ENCODE measurements at regions not wholly inside any gene's neighbourhood (a gene's known extent, or its start where the extent isn't known, plus 50 kb on each side); places are given as distances from the start of the nearest gene placed in this dataset.

DNA sequence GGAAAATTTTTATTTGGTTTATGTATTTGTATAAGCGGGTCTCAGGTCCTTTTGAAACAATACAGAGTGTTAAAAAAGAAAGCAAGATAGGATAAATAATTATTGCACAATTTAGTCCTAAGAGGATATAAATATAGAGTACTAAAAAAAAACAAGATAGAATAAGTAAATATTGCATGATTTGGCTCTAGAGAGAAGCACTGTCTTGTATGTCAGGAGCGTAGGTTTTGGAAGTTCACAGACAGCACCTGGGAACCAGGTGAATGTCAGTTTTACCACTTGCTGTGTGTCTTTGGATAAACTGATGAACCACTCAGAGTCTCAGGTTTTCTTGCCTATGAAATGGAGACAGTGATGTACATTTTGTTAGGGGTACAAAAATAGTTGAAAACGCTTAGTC is 266.2 kb upstream of the ADAMTSL1 start:
- no peak for DNase-seq (ENCODE audit: low spot score)
- no peaks in the 10 kb centered on the region for H3K9me3 Mint-ChIP-seq (ENCODE audit: unreplicated experiment)
- H3K4me1 Mint-ChIP-seq (ENCODE audit: unreplicated experiment): no peaks in the 10 kb centered on the region
- no peaks in the 10 kb centered on the region for H3K27me3 Mint-ChIP-seq (ENCODE audit: unreplicated experiment)
- TF ChIP-seq CTCF (IDR thresholded peaks at IDR 0.05; ENCODE audit: unreplicated experiment): no peak
- H3K27ac Mint-ChIP-seq (ENCODE audit: unreplicated experiment): no peak overlapping the region
- no peak overlapping the region for H3K4me3 Mint-ChIP-seq (ENCODE audit: unreplicated experiment)
- no peaks in the 10 kb centered on the region for H3K36me3 Mint-ChIP-seq (ENCODE audit: low read depth, unreplicated experiment)

DNA sequence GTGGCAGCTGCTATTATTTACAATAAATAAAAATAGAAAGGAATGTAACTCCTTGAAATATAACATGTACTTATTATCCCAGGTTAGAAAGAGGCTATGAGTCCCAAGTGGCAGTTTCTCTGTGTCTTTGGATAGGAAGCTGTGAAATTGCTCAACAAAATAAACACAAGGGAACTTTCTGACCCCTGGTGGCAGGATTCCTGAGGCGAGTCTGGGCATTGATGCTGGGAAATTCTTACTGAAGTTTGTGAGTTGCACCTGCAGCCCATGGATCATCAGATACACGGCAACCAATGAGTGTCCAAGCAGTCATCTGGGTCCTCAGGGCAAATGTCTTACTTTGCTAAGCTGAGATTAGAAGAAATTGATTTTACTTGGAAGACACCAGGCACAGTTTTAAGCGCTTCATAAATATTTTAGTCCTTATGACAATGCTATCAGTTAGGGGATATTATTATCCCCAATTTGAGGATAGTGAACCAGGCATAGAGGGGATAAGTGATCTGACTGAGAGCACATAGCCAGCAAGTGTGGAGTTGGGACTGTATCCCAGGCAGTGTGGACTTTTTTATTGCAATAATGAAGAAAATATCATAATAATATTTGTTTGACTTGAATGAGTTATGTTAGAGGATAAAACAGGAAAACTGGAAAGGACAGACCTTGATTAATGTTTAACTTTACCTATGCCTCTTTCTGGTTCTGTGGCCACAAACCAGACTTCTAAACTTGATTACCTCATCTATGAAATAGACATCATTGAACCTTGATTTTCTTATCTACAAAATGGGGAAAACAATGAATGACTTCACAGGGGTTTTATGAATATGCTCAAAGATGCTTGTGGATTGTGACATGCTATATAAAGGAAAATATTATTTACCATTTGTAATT is 265.5 kb upstream of the ADAMTSL1 start:
- Mint-ChIP-seq H3K4me1 (ENCODE audit: unreplicated experiment) (no peaks in the 10 kb centered on the region), H3K27me3 (ENCODE audit: unreplicated experiment) (no peaks in the 10 kb centered on the region), H3K4me3 (ENCODE audit: unreplicated experiment) (no peak overlapping the region), H3K27ac (ENCODE audit: unreplicated experiment) (no peak overlapping the region), H3K36me3 (ENCODE audit: low read depth, unreplicated experiment) (no peaks in the 10 kb centered on the region), H3K9me3 (ENCODE audit: unreplicated experiment) (no peaks in the 10 kb centered on the region)
- peak; percentile 69 for DNase-seq (ENCODE audit: low spot score)
- TF ChIP-seq CTCF (IDR thresholded peaks at IDR 0.05; ENCODE audit: unreplicated experiment): peak; percentile 73

- no peak overlapping the region for H3K27ac Mint-ChIP-seq (ENCODE audit: unreplicated experiment)
- DNase-seq (ENCODE audit: low spot score): no peak
- H3K4me1 Mint-ChIP-seq (ENCODE audit: unreplicated experiment): no peaks in the 10 kb centered on the region
- no peaks in the 10 kb centered on the region for H3K36me3 Mint-ChIP-seq (ENCODE audit: low read depth, unreplicated experiment)
- no peaks in the 10 kb centered on the region for H3K27me3 Mint-ChIP-seq (ENCODE audit: unreplicated experiment)
- no peak for TF ChIP-seq CTCF (IDR thresholded peaks at IDR 0.05; ENCODE audit: unreplicated experiment)
- H3K9me3 Mint-ChIP-seq (ENCODE audit: unreplicated experiment): no peaks in the 10 kb centered on the region
- no peak overlapping the region for H3K4me3 Mint-ChIP-seq (ENCODE audit: unreplicated experiment)
Measured at GRCh38 chr9:18215626-18216025, 258.3 kb upstream of the ADAMTSL1 start.

DNA sequence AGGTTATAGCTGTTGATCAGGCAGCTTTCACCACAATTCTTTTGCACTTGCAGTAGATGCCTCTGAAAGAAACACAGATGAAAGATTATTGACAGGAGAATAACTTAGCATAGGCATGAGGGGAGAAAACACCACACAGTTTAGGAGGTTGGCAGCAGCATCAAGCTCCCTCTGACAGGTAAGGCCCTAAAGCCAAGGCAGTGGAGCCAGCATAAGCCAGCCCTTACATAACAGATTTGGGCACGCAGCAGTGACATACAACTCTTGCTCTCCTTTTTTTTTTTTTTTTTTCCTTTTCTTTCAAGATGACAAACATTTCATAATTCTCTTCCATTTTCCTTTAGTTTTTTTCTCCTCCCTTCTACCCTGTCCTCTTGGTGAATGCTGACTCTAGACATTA is 257.6 kb upstream of the ADAMTSL1 start:
- Mint-ChIP-seq H3K27me3 (ENCODE audit: unreplicated experiment) (no peaks in the 10 kb centered on the region), H3K4me3 (ENCODE audit: unreplicated experiment) (no peak overlapping the region), H3K36me3 (ENCODE audit: low read depth, unreplicated experiment) (no peaks in the 10 kb centered on the region), H3K4me1 (ENCODE audit: unreplicated experiment) (no peaks in the 10 kb centered on the region), H3K9me3 (ENCODE audit: unreplicated experiment) (no peaks in the 10 kb centered on the region), H3K27ac (ENCODE audit: unreplicated experiment) (no peak overlapping the region)
- no peak for DNase-seq (ENCODE audit: low spot score)
- TF ChIP-seq CTCF (IDR thresholded peaks at IDR 0.05; ENCODE audit: unreplicated experiment): no peak

DNA sequence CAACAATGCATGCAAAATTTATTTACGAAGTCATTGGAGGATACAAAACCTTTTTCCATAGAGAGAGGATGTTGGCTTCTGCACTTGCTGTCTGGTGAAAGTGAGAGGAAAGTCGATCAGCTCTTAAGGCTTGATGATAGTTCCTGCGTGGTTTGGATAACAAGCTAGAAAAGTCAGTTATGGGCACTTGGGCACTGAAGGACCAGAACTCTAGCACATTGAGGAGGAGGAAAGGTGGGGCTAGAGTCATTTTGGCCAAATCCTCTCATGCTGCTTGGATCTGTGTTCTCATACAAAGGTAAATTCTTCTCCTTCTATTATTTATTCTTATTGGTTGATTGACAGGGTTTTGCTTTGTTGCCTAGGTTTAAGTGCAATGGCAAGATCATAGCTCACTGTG is 245.9 kb upstream of the ADAMTSL1 start:
- peaks cover 1% of the 10 kb centered on the region for H3K27me3 Mint-ChIP-seq (ENCODE audit: unreplicated experiment)
- DNase-seq (ENCODE audit: low spot score): no peak
- no peaks in the 10 kb centered on the region for H3K9me3 Mint-ChIP-seq (ENCODE audit: unreplicated experiment)
- H3K4me1 Mint-ChIP-seq (ENCODE audit: unreplicated experiment): peaks cover 8% of the 10 kb centered on the region
- no peak for TF ChIP-seq CTCF (IDR thresholded peaks at IDR 0.05; ENCODE audit: unreplicated experiment)
- no peak overlapping the region for H3K27ac Mint-ChIP-seq (ENCODE audit: unreplicated experiment)
- no peak overlapping the region for H3K4me3 Mint-ChIP-seq (ENCODE audit: unreplicated experiment)
- H3K36me3 Mint-ChIP-seq (ENCODE audit: low read depth, unreplicated experiment): no peaks in the 10 kb centered on the region

Data from endothelial cell (in vitro differentiated cells).